CD4-positive, alpha-beta memory T cell (primary cell): ENCODE measurements at regions not wholly inside any gene's neighbourhood (a gene's known extent, or its start where the extent isn't known, plus 50 kb on each side); places are given as distances from the start of the nearest gene placed in this dataset.

Source experiments
- CTCF ChIA-PET: fragments of 350-600 bp; sonication (Branson Sonifier 250); formaldehyde crosslinking; loops from one replicate; lab custom pipeline; 2021; ENCODE audit warnings: inconsistent platforms; ENCODE audit not compliant: partially characterized antibody; lab: Charles Lee
- POLR2A ChIA-PET: fragments of 350-600 bp; sonication (Branson Sonifier 250); formaldehyde crosslinking; loops from one replicate; lab custom pipeline; 2021; ENCODE audit not compliant: partially characterized antibody; lab: Charles Lee
- DNase-seq, 5 donors: peaks; one replicate each; pipeline versions ENCODE4 v3.0.0 to v3.0.0-alpha.2; 2020 to 2022; ENCODE audit warnings: mixed read lengths in 1 of 5
- H3K27ac ChIP-seq: one replicate; pipeline ENCODE4 v1.7.0; 2013; ENCODE audit warnings: low read depth, low read length
- H3K27me3 ChIP-seq: 2 replicates; pipeline ENCODE4 v1.7.0; 2013; ENCODE audit warnings: mild to moderate bottlenecking, low read length, moderate library complexity; ENCODE audit not compliant: insufficient read depth
- H3K36me3 ChIP-seq: 2 replicates; pipeline ENCODE4 v1.7.0; 2013; ENCODE audit warnings: mild to moderate bottlenecking, low read length, moderate library complexity; ENCODE audit not compliant: insufficient read depth
- H3K4me1 ChIP-seq: 2 replicates; pipeline ENCODE4 v1.7.0; 2013; ENCODE audit warnings: mild to moderate bottlenecking, low read length, moderate library complexity; ENCODE audit not compliant: insufficient read depth
- H3K4me3 ChIP-seq, 2 donors: one replicate each; pipeline ENCODE4 v1.7.0; 2013; ENCODE audit warnings: low read length in 2 of 2, mild to moderate bottlenecking in 1 of 2
- H3K9me3 ChIP-seq, 2 donors: one replicate each; pipeline ENCODE4 v1.7.0; 2013; ENCODE audit warnings: low read length in 2 of 2, control low read depth in 1 of 2; ENCODE audit not compliant: control insufficient read depth in 1 of 2
- H3K27ac Mint-ChIP-seq, 7 donors: one replicate each; pipeline ENCODE4 v1.8.0; 2020 to 2021; ENCODE audit warnings: mixed read lengths in 7 of 7, mild to moderate bottlenecking in 6 of 7, inconsistent platforms in 3 of 7, moderate library complexity in 3 of 7
- H3K27me3 Mint-ChIP-seq, 2 donors: one replicate each; pipeline ENCODE4 v1.8.0; 2020 to 2021; ENCODE audit warnings: mixed read lengths in 2 of 2
- H3K36me3 Mint-ChIP-seq, 2 donors: one replicate each; pipeline ENCODE4 v1.8.0; 2020 to 2021; ENCODE audit warnings: mixed read lengths in 2 of 2, inconsistent platforms in 1 of 2, mild to moderate bottlenecking in 1 of 2
- H3K4me1 Mint-ChIP-seq, 4 donors: one replicate each; pipeline ENCODE4 v1.8.0; 2020 to 2021; ENCODE audit warnings: mixed read lengths in 4 of 4, mild to moderate bottlenecking in 1 of 4
- H3K4me3 Mint-ChIP-seq, 8 donors: one replicate each; pipeline ENCODE4 v1.8.0; 2020 to 2021; ENCODE audit warnings: mixed read lengths in 8 of 8, mild to moderate bottlenecking in 7 of 8, moderate library complexity in 6 of 8, inconsistent platforms in 3 of 8
- H3K9me3 Mint-ChIP-seq, 8 donors: one replicate each; pipeline ENCODE4 v1.8.0; 2020 to 2021; ENCODE audit warnings: mixed read lengths in 8 of 8, mild to moderate bottlenecking in 5 of 8, inconsistent platforms in 3 of 8, moderate library complexity in 1 of 8
- intact Hi-C: fragments of 100-400 bp; cut with micrococcal nuclease; formaldehyde crosslinking; loops from one replicate; pipeline ENCODE4 v1.15.1; 2023

DNA sequence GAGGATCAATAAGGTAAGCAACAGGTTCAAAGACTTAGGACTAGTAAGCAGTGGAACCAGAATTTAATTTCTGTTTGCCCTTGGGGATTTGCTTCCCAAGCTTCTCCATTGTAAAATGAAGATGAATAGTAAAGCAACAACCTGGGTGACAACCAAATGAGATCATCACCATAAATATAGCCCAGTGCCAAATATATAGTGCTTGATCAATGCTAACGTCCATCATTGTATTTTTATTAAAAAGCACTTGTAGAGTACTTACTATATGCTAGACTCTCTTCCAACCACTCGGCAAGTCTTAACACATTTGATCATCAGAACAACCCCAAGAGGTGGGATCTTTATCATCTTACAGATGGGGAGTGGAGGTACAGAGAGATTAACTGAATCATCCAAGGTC lies 51.5 kb upstream of the NMNAT3 start:
- no peak for DNase-seq
- peaks cover 4 to 12% of the 10 kb centered on the region in 2 donors for H3K27me3 Mint-ChIP-seq
- H3K27ac Mint-ChIP-seq = no peak overlapping the region
- H3K4me1 Mint-ChIP-seq = no peaks in the 10 kb centered on the region
- intact Hi-C loops = no loop called here
- CTCF ChIA-PET = no interaction called here
- no peaks in the 10 kb centered on the region for H3K4me1 ChIP-seq
- no peaks in the 10 kb centered on the region for H3K36me3 ChIP-seq
- H3K4me3 Mint-ChIP-seq = no peak overlapping the region
- peaks cover 0 to 5% (median 0%) of the 10 kb centered on the region in 8 donors for H3K9me3 Mint-ChIP-seq
- no peaks in the 10 kb centered on the region for H3K9me3 ChIP-seq
- no peak overlapping the region for H3K4me3 ChIP-seq
- no peaks in the 10 kb centered on the region for H3K27me3 ChIP-seq
- H3K27ac ChIP-seq = no peak overlapping the region
- POLR2A ChIA-PET = no interaction called here
- H3K36me3 Mint-ChIP-seq = no peaks in the 10 kb centered on the region

DNA sequence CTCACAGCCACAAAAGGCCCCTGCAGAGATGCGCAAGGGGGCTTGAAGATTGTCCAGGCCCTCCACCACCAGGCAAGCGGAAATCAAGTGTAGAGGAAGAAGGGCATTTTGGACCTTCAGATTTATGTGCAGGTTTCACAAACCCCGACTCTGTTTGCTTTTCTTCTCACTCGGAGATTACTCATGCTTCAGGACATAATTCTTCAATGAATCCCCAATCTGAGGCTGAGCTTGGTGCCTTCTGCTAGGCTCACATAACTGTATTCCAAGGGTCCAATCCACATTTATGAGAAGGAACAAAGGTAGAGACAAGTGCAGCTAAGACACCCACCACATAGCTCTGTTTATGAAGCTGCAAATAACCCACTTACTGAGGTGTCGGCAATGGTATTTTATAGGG lies 50.6 kb upstream of the NMNAT3 start:
- Histone ChIP-seq H3K4me1 (no peaks in the 10 kb centered on the region), H3K36me3 (no peaks in the 10 kb centered on the region), H3K9me3 (no peaks in the 10 kb centered on the region), H3K27me3 (no peaks in the 10 kb centered on the region), H3K27ac (no peak overlapping the region), H3K4me3 (no peak overlapping the region)
- Mint-ChIP-seq H3K4me1 (no peaks in the 10 kb centered on the region), H3K27ac (no peak overlapping the region), H3K4me3 (no peak overlapping the region), H3K36me3 (no peaks in the 10 kb centered on the region), H3K9me3 (peaks cover 0 to 5% (median 0%) of the 10 kb centered on the region in 8 donors), H3K27me3 (peaks cover 4 to 12% of the 10 kb centered on the region in 2 donors)
- no peak for DNase-seq
- POLR2A ChIA-PET = no interaction called here
- intact Hi-C loops = no loop called here
- CTCF ChIA-PET = no interaction called here
